Esophagus squamous epithelium (tissue), 5 donors: ENCODE measurements at regions not wholly inside any gene's neighbourhood (a gene's known extent, or its start where the extent isn't known, plus 50 kb on each side); places are given as distances from the start of the nearest gene placed in this dataset.

ENCODE experiments used
- DNase-seq: peaks from one replicate; lab custom pipeline; 2025; lab: John Stamatoyannopoulos, UW
- H3K27ac ChIP-seq, 4 donors: fragments of 200-600 bp; sonication (generic); one replicate each; pipeline ENCODE4 v1.5.1; 2016 to 2019; ENCODE audit warnings: mild to moderate bottlenecking in 1 of 4
- H3K27me3 ChIP-seq, 4 donors: fragments of 200-600 bp; sonication (generic); 1 replicate in 3 of 4; 2 replicates in 1 of 4; pipeline versions ENCODE4 v1.5.1 to v1.6.0; 2017 to 2021; ENCODE audit warnings: antibody characterized with exemption in 1 of 4
- H3K36me3 ChIP-seq, 3 donors: fragments of 200-600 bp; sonication (generic); one replicate each; pipeline ENCODE4 v1.5.1; 2016 to 2019
- H3K4me1 ChIP-seq, 3 donors: fragments of 200-600 bp; sonication (generic); one replicate each; pipeline ENCODE4 v1.5.1; 2017 to 2019
- H3K4me3 ChIP-seq, 4 donors: fragments of 200-600 bp; sonication (generic); 1 replicate in 3 of 4; 2 replicates in 1 of 4; pipeline ENCODE4 v1.5.1; 2016 to 2019; ENCODE audit warnings: mild to moderate bottlenecking in 2 of 4, moderate library complexity in 1 of 4
- H3K9me3 ChIP-seq, 3 donors: fragments of 200-600 bp; sonication (generic); one replicate each; pipeline ENCODE4 v1.5.1; 2016 to 2019
- CTCF ChIP-seq, 6 experiments: fragments of 450-650 bp in 4 of 6; fragments of 200-600 bp in 2 of 6; sonication (generic) in 2 of 6; IDR thresholded peaks; one replicate each; pipeline ENCODE4 v1.5.1; 2016 to 2019; ENCODE audit warnings: antibody characterized with exemption in 6 of 6, mild to moderate bottlenecking in 4 of 6, moderate library complexity in 4 of 6
- POLR2A ChIP-seq, 4 donors: fragments of 450-650 bp; IDR thresholded peaks; one replicate each; pipeline ENCODE4 v1.6.1; 2017; ENCODE audit warnings: antibody characterized with exemption in 4 of 4, mild to moderate bottlenecking in 4 of 4, moderate library complexity in 3 of 4
- WGBS, 2 donors: methylation state at CpG; one replicate each; pipeline ENCODE4 v1.1.5; 2018; 5-methylcytosine and 5-hydroxymethylcytosine counted together
- intact Hi-C: fragments of 100-400 bp; cut with DNase I; formaldehyde crosslinking; loops from one replicate; pipeline ENCODE4 v1.15.0; 2022
- donor health status: DM: yes; HTN: yes; CAD: no.

- intact Hi-C loops = loop anchor here (10.0 kb wide), 1 partner anchor 128 kb away; the partner anchor contains the start of gene SPRED2
- 72 to 79% methylated on average over 2 of the region's 3 CpGs for WGBS, 2 donors
- no peaks in the 10 kb centered on the region for H3K27me3 ChIP-seq
- H3K27ac ChIP-seq = peak overlapping the region in 1 of 4 donors; percentile 48
- no peaks in the 10 kb centered on the region for H3K36me3 ChIP-seq
- H3K4me1 ChIP-seq = peaks cover 8 to 51% (median 12%) of the 10 kb centered on the region in 3 donors
- no peak for DNase-seq
- H3K9me3 ChIP-seq = no peaks in the 10 kb centered on the region
- no peak for TF ChIP-seq CTCF (IDR thresholded peaks at IDR 0.05)
- TF ChIP-seq POLR2A (IDR thresholded peaks at IDR 0.05) = no peak
- no peak overlapping the region for H3K4me3 ChIP-seq
These were observed 130.5 kb upstream of the SPRED2 start for GRCh38 chr2:65562890-65563289.

DNA sequence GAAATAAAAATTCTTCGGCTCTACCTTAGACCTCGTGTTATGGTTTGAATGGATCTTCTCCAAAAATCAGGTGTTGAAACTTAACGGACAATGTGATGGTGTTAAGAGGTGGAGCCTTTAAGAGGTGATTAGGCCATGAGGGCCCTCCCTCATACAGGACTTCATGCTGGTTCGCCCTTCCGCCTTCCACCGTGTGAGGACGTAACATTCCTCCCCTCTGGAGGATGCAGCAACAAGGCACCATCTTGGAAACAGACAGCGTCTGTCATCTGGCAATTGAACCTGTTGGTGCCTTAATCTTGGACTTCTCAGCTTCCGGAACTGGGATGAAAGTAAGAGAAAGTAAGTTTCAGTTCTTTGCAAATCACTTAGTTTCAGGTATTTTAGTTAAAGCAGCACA lies 126.3 kb upstream of the SPRED2 start:
- Histone ChIP-seq H3K4me1 (peaks cover 0 to 14% (median 0%) of the 10 kb centered on the region in 3 donors), H3K4me3 (no peak overlapping the region), H3K36me3 (no peaks in the 10 kb centered on the region), H3K9me3 (no peaks in the 10 kb centered on the region), H3K27me3 (peaks cover 0 to 3% (median 0%) of the 10 kb centered on the region in 4 donors), H3K27ac (no peak overlapping the region)
- 61 to 80% methylated on average over 9 of the region's 9 CpGs for WGBS, 2 donors
- intact Hi-C loops = no loop called here
- no peak for DNase-seq
- no peak for TF ChIP-seq POLR2A (IDR thresholded peaks at IDR 0.05)
- no peak for TF ChIP-seq CTCF (IDR thresholded peaks at IDR 0.05)

DNA sequence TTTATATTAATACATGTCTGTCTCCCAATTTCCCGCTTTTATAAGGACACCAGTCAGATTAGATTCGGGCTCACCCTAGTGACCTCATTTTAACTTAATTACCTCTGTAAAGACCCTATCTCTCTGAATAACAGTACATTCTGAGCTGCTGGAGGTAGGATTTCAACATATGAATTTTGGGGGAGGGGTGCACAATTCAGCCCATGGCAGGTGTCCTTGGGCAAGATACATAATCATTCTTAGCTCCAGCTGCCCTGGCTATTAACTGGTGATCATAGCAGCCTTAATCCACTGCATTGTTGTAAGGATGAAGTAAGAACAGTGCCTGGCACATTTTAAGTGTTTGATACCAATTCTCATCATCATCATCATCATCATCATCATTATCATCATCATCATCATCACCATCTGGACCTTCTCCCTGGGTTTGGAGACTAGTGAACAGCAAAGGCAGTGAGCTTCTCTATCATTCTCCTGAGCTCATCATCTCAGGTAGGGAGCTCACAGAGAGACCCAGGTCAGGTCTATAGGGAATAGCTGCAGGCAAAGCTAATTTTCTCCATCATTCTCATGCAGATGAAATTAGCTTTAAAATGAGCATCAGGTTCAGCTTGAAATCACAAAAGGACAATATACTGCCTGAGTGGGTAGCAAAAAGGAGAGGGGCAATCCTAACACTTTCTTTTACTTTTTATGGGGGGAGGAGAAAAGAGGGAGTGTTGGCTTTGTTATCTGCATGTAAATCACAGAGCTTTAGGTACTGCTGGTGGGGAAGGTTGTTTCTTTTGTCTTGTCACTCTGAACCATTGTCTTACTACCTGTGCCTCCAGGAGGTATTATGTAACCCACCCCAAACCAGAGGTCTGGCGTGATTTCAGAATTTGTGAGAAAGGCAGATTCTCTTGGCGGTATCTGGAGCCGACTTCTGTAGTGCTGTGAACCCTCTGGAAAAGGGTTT lies 125.5 kb upstream of the SPRED2 start:
- Histone ChIP-seq H3K36me3 (no peaks in the 10 kb centered on the region), H3K27ac (no peak overlapping the region), H3K9me3 (no peaks in the 10 kb centered on the region), H3K27me3 (peaks cover 0 to 3% (median 0%) of the 10 kb centered on the region in 4 donors), H3K4me1 (peaks cover 0 to 13% (median 2%) of the 10 kb centered on the region in 3 donors), H3K4me3 (no peak overlapping the region)
- no peak for DNase-seq
- WGBS, 2 donors = 82 to 85% methylated on average over 5 of the region's 5 CpGs
- TF ChIP-seq POLR2A (IDR thresholded peaks at IDR 0.05) (no peak), CTCF (IDR thresholded peaks at IDR 0.05) (no peak)
- intact Hi-C loops = no loop called here

DNA sequence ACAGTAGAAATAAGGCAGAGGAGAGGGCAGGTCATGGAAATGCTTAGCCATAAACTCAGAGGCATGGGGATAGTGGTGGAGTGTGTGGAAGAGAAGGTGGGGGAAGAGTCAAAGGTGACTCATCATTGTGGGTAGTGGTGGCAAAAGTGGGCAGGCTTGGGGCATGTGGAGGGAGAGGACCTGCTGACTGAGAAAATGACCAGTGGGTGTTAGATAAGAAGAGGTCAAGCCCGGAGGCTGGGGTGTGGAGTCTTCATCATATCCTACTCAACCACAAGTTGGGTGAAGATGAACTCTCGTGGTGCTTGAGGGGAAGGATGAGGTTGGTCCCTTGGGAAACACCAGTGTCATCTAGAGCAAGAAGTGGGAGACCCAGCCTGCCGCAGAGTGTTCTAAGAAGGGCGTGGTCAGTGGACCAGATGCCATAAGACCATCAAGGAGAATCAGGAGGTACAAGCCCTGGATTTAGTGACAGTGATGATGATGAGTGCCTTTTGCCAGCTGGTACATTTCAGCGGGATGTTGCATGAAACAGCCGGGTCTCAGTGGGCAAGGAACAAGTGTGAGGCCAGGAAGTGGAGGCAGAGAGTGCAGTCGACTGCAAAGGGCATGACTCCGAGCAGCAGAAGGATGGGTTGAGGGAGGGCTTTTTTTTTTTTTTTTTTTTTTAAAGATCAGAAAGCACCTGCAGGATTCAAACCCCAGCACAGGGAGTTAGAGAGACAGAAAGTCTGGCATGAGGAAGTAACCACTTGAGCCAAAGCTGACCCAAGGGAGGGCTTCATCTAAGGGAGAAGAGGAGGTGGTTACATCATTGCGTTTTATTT lies 122.6 kb upstream of the SPRED2 start:
- Histone ChIP-seq H3K27ac (no peak overlapping the region), H3K36me3 (no peaks in the 10 kb centered on the region), H3K9me3 (no peaks in the 10 kb centered on the region), H3K4me1 (peaks cover 0 to 9% (median 2%) of the 10 kb centered on the region in 3 donors), H3K27me3 (peaks cover 0 to 3% (median 0%) of the 10 kb centered on the region in 4 donors), H3K4me3 (no peak overlapping the region)
- TF ChIP-seq POLR2A (IDR thresholded peaks at IDR 0.05) = no peak
- TF ChIP-seq CTCF (IDR thresholded peaks at IDR 0.05) = no peak
- intact Hi-C loops = loop anchor here (5.0 kb wide), 1 partner anchor 288 kb away; no protein-coding TSS in a partner anchor
- WGBS, 2 donors = 58 to 72% methylated on average over 9 of the region's 9 CpGs
- no peak for DNase-seq
